IMR-90 (cell line): ENCODE measurements at regions not wholly inside any gene's neighbourhood (a gene's known extent, or its start where the extent isn't known, plus 50 kb on each side); places are given as distances from the start of the nearest gene placed in this dataset.

Source experiments
- ATAC-seq: fragments of 200-7000 bp; cut with Tn5 transposase; 2 replicates; pipeline ENCODE4 v1.9.1; 2020; ENCODE audit warnings: low read depth, mild to moderate bottlenecking, moderate library complexity
- BruUV-seq: library from RNA; stranded (reverse); fragments of 400-500 nt; replicated peaks from 2 replicates; lab custom pipeline; 2021; lab: Mats Ljungman, UMichigan
- CTCF ChIA-PET: fragments of 300-600 bp; formaldehyde crosslinking; extraction: SDS; loops from one replicate; lab custom pipeline; 2021; ENCODE audit warnings: antibody characterized with exemption; lab: Yijun Ruan, JAX
- POLR2A ChIA-PET: fragments of 300-600 bp; sonication (Branson Sonifier 250); formaldehyde crosslinking; loops from one replicate; lab custom pipeline; 2022; ENCODE audit warnings: antibody characterized with exemption; ENCODE audit not compliant: unreplicated experiment; lab: Charles Lee
- DNase-seq: peaks from one replicate; pipeline ENCODE4 v3.0.0; 2013
- H2AFZ ChIP-seq: replicated peaks from 2 replicates; pipeline ENCODE3; 2013; ENCODE audit warnings: low read length, mild to moderate bottlenecking; ENCODE audit not compliant: poor library complexity
- H2AK5ac ChIP-seq: 2 replicates; pipeline ENCODE4 v1.6.1; 2013; ENCODE audit warnings: low read depth, low read length, inconsistent platforms
- H2AK9ac ChIP-seq: replicated peaks from 2 replicates; pipeline ENCODE3; 2013; ENCODE audit warnings: mild to moderate bottlenecking, low read depth, low read length, moderate library complexity; ENCODE audit not compliant: poor library complexity
- H2BK120ac ChIP-seq: 2 replicates; pipeline ENCODE4 v1.6.1; 2013; ENCODE audit warnings: low read depth, low read length, inconsistent platforms
- H2BK15ac ChIP-seq: 3 replicates; pipeline ENCODE4 v1.6.1; 2013; ENCODE audit warnings: low read depth, low read length, inconsistent platforms
- H2BK20ac ChIP-seq: 2 replicates; pipeline ENCODE4 v1.6.1; 2013; ENCODE audit warnings: low read depth, mild to moderate bottlenecking, inconsistent platforms, low read length, moderate library complexity
- H2BK5ac ChIP-seq: 2 replicates; pipeline ENCODE4 v1.6.1; 2013; ENCODE audit warnings: mild to moderate bottlenecking, low read depth, low read length, inconsistent platforms; ENCODE audit not compliant: poor library complexity, severe bottlenecking
- H3K14ac ChIP-seq: replicated peaks from 2 replicates; pipeline ENCODE4 v1.6.1; 2013; ENCODE audit warnings: low read depth, low read length, inconsistent platforms
- H3K18ac ChIP-seq: 2 replicates; pipeline ENCODE4 v1.6.1; 2013; ENCODE audit warnings: low read depth, low read length, control low read depth
- H3K23ac ChIP-seq: 2 replicates; pipeline ENCODE4 v1.6.1; 2013; ENCODE audit warnings: low read depth, low read length, inconsistent platforms
- H3K27ac ChIP-seq: 2 replicates; pipeline ENCODE4 v1.5.1; 2013; ENCODE audit warnings: mild to moderate bottlenecking, control low read depth, low read length; ENCODE audit not compliant: insufficient read depth
- H3K27me3 ChIP-seq: 2 replicates; pipeline ENCODE4 v1.6.1; 2013; ENCODE audit warnings: low read length; ENCODE audit not compliant: control insufficient read depth, insufficient read depth
- H3K36me3 ChIP-seq: 2 replicates; pipeline ENCODE4 v1.6.1; 2013; ENCODE audit warnings: low read length, mixed read lengths; ENCODE audit not compliant: control insufficient read depth, insufficient read depth
- H3K4ac ChIP-seq: 2 replicates; pipeline ENCODE4 v1.6.1; 2013; ENCODE audit warnings: low read depth, low read length, inconsistent platforms
- H3K4me1 ChIP-seq: 2 replicates; pipeline ENCODE4 v1.6.1; 2013; ENCODE audit warnings: low read length, mixed read lengths; ENCODE audit not compliant: control insufficient read depth, insufficient read depth
- H3K4me2 ChIP-seq: 2 replicates; pipeline ENCODE4 v1.6.1; 2013; ENCODE audit warnings: low read depth, mild to moderate bottlenecking, control low read depth, low read length, moderate library complexity
- H3K4me3 ChIP-seq: 2 replicates; pipeline ENCODE4 v1.5.1; 2013; ENCODE audit warnings: low read depth, mild to moderate bottlenecking, control low read depth, low read length, moderate library complexity; ENCODE audit not compliant: insufficient read depth
- H3K56ac ChIP-seq: 2 replicates; pipeline ENCODE4 v1.6.1; 2013; ENCODE audit warnings: low read length, inconsistent platforms; ENCODE audit not compliant: insufficient read depth; ENCODE audit errors: extremely low read depth
- H3K79me1 ChIP-seq, 2 experiments: 2 replicates each; pipeline ENCODE4 v1.6.1; 2013; ENCODE audit warnings: low read length in 2 of 2, inconsistent platforms in 1 of 2, low read depth in 1 of 2
- H3K9ac ChIP-seq: 2 replicates; pipeline ENCODE4 v1.6.1; 2013; ENCODE audit warnings: low read depth, low read length, control low read depth
- H3K9me1 ChIP-seq: 2 replicates; pipeline ENCODE4 v1.6.1; 2013; ENCODE audit warnings: low read length, inconsistent platforms; ENCODE audit not compliant: insufficient read depth
- H3K9me3 ChIP-seq: 2 replicates; pipeline ENCODE4 v1.6.1; 2013; ENCODE audit warnings: low read length; ENCODE audit not compliant: control insufficient read depth, insufficient read depth
- H4K20me1 ChIP-seq: 2 replicates; pipeline ENCODE4 v1.6.1; 2013; ENCODE audit warnings: low read length, inconsistent platforms; ENCODE audit not compliant: insufficient read depth
- H4K5ac ChIP-seq: 2 replicates; pipeline ENCODE4 v1.6.1; 2013; ENCODE audit warnings: mild to moderate bottlenecking, low read depth, low read length, control low read depth
- H4K8ac ChIP-seq, 2 experiments: 2 replicates each; pipeline ENCODE4 v1.6.1; 2013; ENCODE audit warnings: low read depth in 2 of 2, low read length in 2 of 2, control low read depth in 1 of 2, inconsistent platforms in 1 of 2
- H4K91ac ChIP-seq: 2 replicates; pipeline ENCODE4 v1.6.1; 2013; ENCODE audit warnings: low read depth, low read length, inconsistent platforms; ENCODE audit not compliant: insufficient read depth
- FOS ChIP-seq: fragments of 150-350 bp; IDR thresholded peaks from 2 replicates; pipeline ENCODE4 v1.6.1; 2016; ENCODE audit warnings: low read depth, low read length
- MAZ ChIP-seq: IDR thresholded peaks from 2 replicates; pipeline ENCODE4 v1.6.1; 2012; ENCODE audit warnings: low read depth, mild to moderate bottlenecking, low read length, improper control_type of control experiment, moderate library complexity, borderline replicate concordance
- MXI1 ChIP-seq: IDR thresholded peaks from 2 replicates; pipeline ENCODE4 v1.6.1; 2012; ENCODE audit warnings: low read depth, mild to moderate bottlenecking, low read length, moderate library complexity, borderline replicate concordance
- NFE2L2 ChIP-seq: fragments of 150-350 bp; IDR thresholded peaks from 2 replicates; pipeline ENCODE4 v1.6.1; 2016; ENCODE audit warnings: low read depth, mild to moderate bottlenecking, low read length
- WGBS, 2 experiments: methylation state at CpG; one replicate each; pipeline versions ENCODE4 v1.1.5 to v1.1.7; 2013; ENCODE audit warnings: missing lambda C conversion rate in 2 of 2; ENCODE audit not compliant: insufficient read length in 1 of 2; ENCODE audit errors: extremely low coverage in 2 of 2; 5-methylcytosine and 5-hydroxymethylcytosine counted together
- dilution Hi-C: fragments of 300-500 bp; cut with HindIII; formaldehyde crosslinking; loops from one replicate; pipeline ENCODE4 v1.14.3; 2018; ENCODE audit warnings: low sequenced_read_pairs; ENCODE audit not compliant: unreplicated experiment
- in situ Hi-C: fragments of 300-500 bp; cut with MboI; formaldehyde crosslinking; loops from 3 replicates; pipeline ENCODE4 v1.14.3; 2019; ENCODE audit warnings: low sequenced_read_pairs, inconsistent platforms, mixed read lengths
- intact Hi-C: fragments of 100-400 bp; cut with micrococcal nuclease; formaldehyde crosslinking; loops from 2 replicates; pipeline ENCODE4 v1.10.0; 2022
- TF ChIP-seq, protein P1 (sequence below): fragments of 150-350 bp; IDR thresholded peaks from 2 replicates; pipeline ENCODE4 v1.6.1; 2017; ENCODE audit warnings: mild to moderate bottlenecking, antibody characterized with exemption, low read length, low read depth
- TF ChIP-seq, protein P2 (sequence below): conservative IDR thresholded peaks from 2 replicates; pipeline ENCODE4 v1.5.1; 2012; ENCODE audit warnings: mild to moderate bottlenecking, low read depth, low read length, improper control_type of control experiment
- TF ChIP-seq, protein P3 (sequence below): fragments of 150-350 bp; IDR thresholded peaks from 2 replicates; pipeline ENCODE4 v1.6.1; 2016; ENCODE audit warnings: low read depth, mild to moderate bottlenecking, low read length, moderate library complexity, borderline replicate concordance

DNA sequence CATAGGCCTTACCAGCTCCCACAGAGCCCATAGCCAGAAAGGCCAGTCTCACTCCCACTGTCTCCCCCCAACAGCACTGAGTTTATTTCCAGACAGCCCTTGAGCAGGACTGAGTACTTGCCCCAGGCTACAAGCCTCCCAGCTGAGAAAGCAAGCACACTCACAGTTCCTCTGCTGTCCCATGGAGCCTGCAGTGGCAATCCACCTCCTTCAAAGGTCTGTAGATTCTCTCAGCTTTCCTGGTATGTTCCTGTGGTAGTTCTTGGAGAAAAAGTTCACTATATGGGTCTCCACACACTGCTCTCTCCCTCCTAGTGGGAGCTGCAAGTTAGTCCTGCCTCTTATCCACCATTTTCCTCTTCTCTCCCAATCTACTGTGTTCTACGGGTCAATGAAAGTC is 728.7 kb downstream of the DIAPH3 start:
- ATAC-seq (no peak), DNase-seq (no peak)
- H3K27ac ChIP-seq = no peak overlapping the region
- no peak overlapping the region for H2BK5ac ChIP-seq
- no peak overlapping the region for H4K8ac ChIP-seq
- 0 out of 2 replicates have a peak, but pooled peaks cover 2% of the 10 kb centered on the region for H3K9me3 ChIP-seq
- H3K56ac ChIP-seq = no peak overlapping the region
- no peak overlapping the region for H2AK9ac ChIP-seq
- H3K23ac ChIP-seq = no peak overlapping the region
- no peak overlapping the region for H2BK120ac ChIP-seq
- no peak overlapping the region for H4K5ac ChIP-seq
- H3K18ac ChIP-seq = no peak overlapping the region
- intact Hi-C loops = no loop called here
- H3K27me3 ChIP-seq = no peaks in the 10 kb centered on the region
- ChIA-PET CTCF (no interaction called here), POLR2A (no interaction called here)
- no CpG with 5 or more reads among the region's 1 CpG for WGBS, 2 experiments
- H2AFZ ChIP-seq = no peak overlapping the region
- H3K4me3 ChIP-seq = no peak overlapping the region
- H3K4ac ChIP-seq = no peak overlapping the region
- no peaks in the 10 kb centered on the region for H4K20me1 ChIP-seq
- no peak overlapping the region for H2BK15ac ChIP-seq
- H3K4me2 ChIP-seq = no peak overlapping the region
- no peak overlapping the region for H2AK5ac ChIP-seq
- H2BK20ac ChIP-seq = no peak overlapping the region
- H3K4me1 ChIP-seq = no peaks in the 10 kb centered on the region
- in situ Hi-C loops = no loop called here
- TF ChIP-seq NFE2L2 (no peak), MXI1 (no peak), FOS (no peak), MAZ (no peak)
- TF ChIP-seq, protein P1, sequence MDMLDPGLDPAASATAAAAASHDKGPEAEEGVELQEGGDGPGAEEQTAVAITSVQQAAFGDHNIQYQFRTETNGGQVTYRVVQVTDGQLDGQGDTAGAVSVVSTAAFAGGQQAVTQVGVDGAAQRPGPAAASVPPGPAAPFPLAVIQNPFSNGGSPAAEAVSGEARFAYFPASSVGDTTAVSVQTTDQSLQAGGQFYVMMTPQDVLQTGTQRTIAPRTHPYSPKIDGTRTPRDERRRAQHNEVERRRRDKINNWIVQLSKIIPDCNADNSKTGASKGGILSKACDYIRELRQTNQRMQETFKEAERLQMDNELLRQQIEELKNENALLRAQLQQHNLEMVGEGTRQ = no peak
- TF ChIP-seq, protein P2, sequence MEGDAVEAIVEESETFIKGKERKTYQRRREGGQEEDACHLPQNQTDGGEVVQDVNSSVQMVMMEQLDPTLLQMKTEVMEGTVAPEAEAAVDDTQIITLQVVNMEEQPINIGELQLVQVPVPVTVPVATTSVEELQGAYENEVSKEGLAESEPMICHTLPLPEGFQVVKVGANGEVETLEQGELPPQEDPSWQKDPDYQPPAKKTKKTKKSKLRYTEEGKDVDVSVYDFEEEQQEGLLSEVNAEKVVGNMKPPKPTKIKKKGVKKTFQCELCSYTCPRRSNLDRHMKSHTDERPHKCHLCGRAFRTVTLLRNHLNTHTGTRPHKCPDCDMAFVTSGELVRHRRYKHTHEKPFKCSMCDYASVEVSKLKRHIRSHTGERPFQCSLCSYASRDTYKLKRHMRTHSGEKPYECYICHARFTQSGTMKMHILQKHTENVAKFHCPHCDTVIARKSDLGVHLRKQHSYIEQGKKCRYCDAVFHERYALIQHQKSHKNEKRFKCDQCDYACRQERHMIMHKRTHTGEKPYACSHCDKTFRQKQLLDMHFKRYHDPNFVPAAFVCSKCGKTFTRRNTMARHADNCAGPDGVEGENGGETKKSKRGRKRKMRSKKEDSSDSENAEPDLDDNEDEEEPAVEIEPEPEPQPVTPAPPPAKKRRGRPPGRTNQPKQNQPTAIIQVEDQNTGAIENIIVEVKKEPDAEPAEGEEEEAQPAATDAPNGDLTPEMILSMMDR = no peak
- TF ChIP-seq, protein P3, sequence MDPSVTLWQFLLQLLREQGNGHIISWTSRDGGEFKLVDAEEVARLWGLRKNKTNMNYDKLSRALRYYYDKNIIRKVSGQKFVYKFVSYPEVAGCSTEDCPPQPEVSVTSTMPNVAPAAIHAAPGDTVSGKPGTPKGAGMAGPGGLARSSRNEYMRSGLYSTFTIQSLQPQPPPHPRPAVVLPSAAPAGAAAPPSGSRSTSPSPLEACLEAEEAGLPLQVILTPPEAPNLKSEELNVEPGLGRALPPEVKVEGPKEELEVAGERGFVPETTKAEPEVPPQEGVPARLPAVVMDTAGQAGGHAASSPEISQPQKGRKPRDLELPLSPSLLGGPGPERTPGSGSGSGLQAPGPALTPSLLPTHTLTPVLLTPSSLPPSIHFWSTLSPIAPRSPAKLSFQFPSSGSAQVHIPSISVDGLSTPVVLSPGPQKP = no peak
- no peak overlapping the region for H3K14ac ChIP-seq
- no peaks in the 10 kb centered on the region for H3K9me1 ChIP-seq
- H3K9ac ChIP-seq = no peak overlapping the region
- H4K91ac ChIP-seq = no peak overlapping the region
- no peaks in the 10 kb centered on the region for H3K79me1 ChIP-seq
- no peaks in the 10 kb centered on the region for H3K36me3 ChIP-seq
- dilution Hi-C loops = no loop called here
- BruUV-seq = no TSS peak
